ENCODE measurements at regions not wholly inside any gene's neighbourhood (a gene's known extent, or its start where the extent isn't known, plus 50 kb on each side); places are given as distances from the start of the nearest gene placed in this dataset.

- DNase-seq = no peak
These were observed 54.4 kb upstream of the PIK3R1 start for GRCh38 chr5:68161156-68161555.

GRCh38 chr5:68159224-68159951, 56.2 kb upstream of the PIK3R1 start:
- no peak for DNase-seq

GRCh38 chr5:68155940-68156339, 59.6 kb upstream of the PIK3R1 start:
- DNase-seq = no peak

GRCh38 chr5:68154119-68154857, 61.3 kb upstream of the PIK3R1 start:
- DNase-seq = no peak

GRCh38 chr5:68151812-68152211, 63.7 kb upstream of the PIK3R1 start:
- DNase-seq = no peak

- DNase-seq = no peak
These were observed 66.4 kb upstream of the PIK3R1 start for GRCh38 chr5:68149189-68149588.

GRCh38 chr5:68148096-68148495, 67.5 kb upstream of the PIK3R1 start:
- DNase-seq = no peak

GRCh38 chr5:68147659-68148058, 67.9 kb upstream of the PIK3R1 start:
- DNase-seq = no peak

- no peak for DNase-seq
These were observed 74.1 kb upstream of the PIK3R1 start for GRCh38 chr5:68141494-68141893.

GRCh38 chr5:68140763-68141162, 74.8 kb upstream of the PIK3R1 start:
- DNase-seq = no peak

- no peak for DNase-seq
These were observed 75.7 kb upstream of the PIK3R1 start for GRCh38 chr5:68139611-68140441.

GRCh38 chr5:68137511-68138140, 77.9 kb upstream of the PIK3R1 start:
- DNase-seq = no peak

- DNase-seq = no peak
These were observed 80.8 kb upstream of the PIK3R1 start for GRCh38 chr5:68134669-68135313.

GRCh38 chr5:68134033-68134668, 81.4 kb upstream of the PIK3R1 start:
- no peak for DNase-seq

GRCh38 chr5:68130253-68130652, 85.3 kb upstream of the PIK3R1 start:
- no peak for DNase-seq

GRCh38 chr5:68129364-68129763, 86.2 kb upstream of the PIK3R1 start:
- DNase-seq = no peak

GRCh38 chr5:68126886-68127285, 88.7 kb upstream of the PIK3R1 start:
- no peak for DNase-seq

- no peak for DNase-seq
These were observed 92.9 kb upstream of the PIK3R1 start for GRCh38 chr5:68122439-68123328.

GRCh38 chr5:68116868-68117411, 98.6 kb upstream of the PIK3R1 start:
- DNase-seq = peak; percentile 54

- no peak for DNase-seq
These were observed 99.1 kb upstream of the PIK3R1 start for GRCh38 chr5:68116408-68116807.

- no peak for DNase-seq
These were observed 100.0 kb upstream of the PIK3R1 start for GRCh38 chr5:68115584-68115983.
